ENCODE measurements at regions not wholly inside any gene's neighbourhood (a gene's known extent, or its start where the extent isn't known, plus 50 kb on each side); places are given as distances from the start of the nearest gene placed in this dataset.

GRCh38 chr5:155353231-155353630 lies 339.7 kb downstream of the KIF4B start:
- Mint-ChIP-seq H3K36me3 (ENCODE audit: low read depth) (no peaks in the 10 kb centered on the region), H3K4me1 (no peaks in the 10 kb centered on the region)

GRCh38 chr5:155366096-155366495 lies 352.5 kb downstream of the KIF4B start:
- Mint-ChIP-seq H3K27ac (no peak overlapping the region), H3K4me3 (no peak overlapping the region), H3K4me1 (no peaks in the 10 kb centered on the region), H3K36me3 (ENCODE audit: low read depth) (no peaks in the 10 kb centered on the region), H3K27me3 (no peaks in the 10 kb centered on the region)
- ATAC-seq = no peak
- no peak for DNase-seq
- no peaks in the 10 kb centered on the region for H3K9me3 ChIP-seq (ENCODE audit: control insufficient read depth, low read length, poor library complexity, severe bottlenecking)

More at GRCh38 chr5:155353231-155353630, 339.7 kb downstream of the KIF4B start:
- no peak overlapping the region for H3K27ac Mint-ChIP-seq
- DNase-seq (no peak), ATAC-seq (no peak)
- H3K27me3 Mint-ChIP-seq = no peaks in the 10 kb centered on the region
- H3K4me3 Mint-ChIP-seq = no peak overlapping the region
- no peaks in the 10 kb centered on the region for H3K9me3 ChIP-seq (ENCODE audit: control insufficient read depth, low read length, poor library complexity, severe bottlenecking)

- ATAC-seq = no peak
- H3K4me3 Mint-ChIP-seq = no peak overlapping the region
- no peaks in the 10 kb centered on the region for H3K9me3 ChIP-seq (ENCODE audit: control insufficient read depth, low read length, poor library complexity, severe bottlenecking)
- H3K27ac Mint-ChIP-seq = no peak overlapping the region
- no peaks in the 10 kb centered on the region for H3K4me1 Mint-ChIP-seq
- no peaks in the 10 kb centered on the region for H3K36me3 Mint-ChIP-seq (ENCODE audit: low read depth)
- no peak for DNase-seq
- H3K27me3 Mint-ChIP-seq = no peaks in the 10 kb centered on the region
Measured at GRCh38 chr5:155367841-155368240, 354.3 kb downstream of the KIF4B start.

GRCh38 chr5:155368490-155368889 lies 354.9 kb downstream of the KIF4B start:
- no peaks in the 10 kb centered on the region for H3K9me3 ChIP-seq (ENCODE audit: control insufficient read depth, low read length, poor library complexity, severe bottlenecking)
- Mint-ChIP-seq H3K4me1 (no peaks in the 10 kb centered on the region), H3K27ac (no peak overlapping the region), H3K36me3 (ENCODE audit: low read depth) (no peaks in the 10 kb centered on the region), H3K27me3 (no peaks in the 10 kb centered on the region), H3K4me3 (no peak overlapping the region)
- no peak for ATAC-seq
- no peak for DNase-seq

GRCh38 chr5:155380480-155380879 lies 366.9 kb downstream of the KIF4B start:
- ATAC-seq (no peak), DNase-seq (no peak)
- Mint-ChIP-seq H3K4me3 (no peak overlapping the region), H3K4me1 (no peaks in the 10 kb centered on the region), H3K27me3 (no peaks in the 10 kb centered on the region), H3K36me3 (ENCODE audit: low read depth) (no peaks in the 10 kb centered on the region), H3K27ac (no peak overlapping the region)
- H3K9me3 ChIP-seq (ENCODE audit: control insufficient read depth, low read length, poor library complexity, severe bottlenecking) = no peaks in the 10 kb centered on the region

- Mint-ChIP-seq H3K36me3 (ENCODE audit: low read depth) (no peaks in the 10 kb centered on the region), H3K4me3 (no peak overlapping the region), H3K4me1 (no peaks in the 10 kb centered on the region), H3K27ac (no peak overlapping the region), H3K27me3 (no peaks in the 10 kb centered on the region)
- H3K9me3 ChIP-seq (ENCODE audit: control insufficient read depth, low read length, poor library complexity, severe bottlenecking) = no peaks in the 10 kb centered on the region
- no peak for DNase-seq
- no peak for ATAC-seq
Measured at GRCh38 chr5:155381654-155382053, 368.1 kb downstream of the KIF4B start.

- ATAC-seq = no peak
Measured at GRCh38 chr5:155389498-155389897, 375.9 kb downstream of the KIF4B start.

GRCh38 chr5:155394727-155395126 lies 381.2 kb downstream of the KIF4B start:
- no peaks in the 10 kb centered on the region for H3K9me3 ChIP-seq (ENCODE audit: control insufficient read depth, low read length, poor library complexity, severe bottlenecking)
- Mint-ChIP-seq H3K36me3 (ENCODE audit: low read depth) (no peaks in the 10 kb centered on the region), H3K4me3 (no peak overlapping the region), H3K4me1 (no peaks in the 10 kb centered on the region), H3K27ac (no peak overlapping the region), H3K27me3 (no peaks in the 10 kb centered on the region)
- DNase-seq = no peak
- ATAC-seq = no peak

More at GRCh38 chr5:155389498-155389897, 375.9 kb downstream of the KIF4B start:
- no peaks in the 10 kb centered on the region for H3K9me3 ChIP-seq (ENCODE audit: control insufficient read depth, low read length, poor library complexity, severe bottlenecking)
- H3K36me3 Mint-ChIP-seq (ENCODE audit: low read depth) = no peaks in the 10 kb centered on the region
- no peak overlapping the region for H3K4me3 Mint-ChIP-seq
- DNase-seq = no peak
- no peaks in the 10 kb centered on the region for H3K27me3 Mint-ChIP-seq
- H3K4me1 Mint-ChIP-seq = no peaks in the 10 kb centered on the region
- no peak overlapping the region for H3K27ac Mint-ChIP-seq

- H3K9me3 ChIP-seq (ENCODE audit: control insufficient read depth, low read length, poor library complexity, severe bottlenecking) = no peaks in the 10 kb centered on the region
- no peaks in the 10 kb centered on the region for H3K27me3 Mint-ChIP-seq
- H3K4me3 Mint-ChIP-seq = no peak overlapping the region
- DNase-seq (no peak), ATAC-seq (no peak)
- no peaks in the 10 kb centered on the region for H3K4me1 Mint-ChIP-seq
- no peaks in the 10 kb centered on the region for H3K36me3 Mint-ChIP-seq (ENCODE audit: low read depth)
- H3K27ac Mint-ChIP-seq = no peak overlapping the region
Measured at GRCh38 chr5:155402927-155403640, 389.5 kb downstream of the KIF4B start.

- Mint-ChIP-seq H3K27me3 (no peaks in the 10 kb centered on the region), H3K4me3 (no peak overlapping the region), H3K36me3 (ENCODE audit: low read depth) (no peaks in the 10 kb centered on the region), H3K27ac (no peak overlapping the region), H3K4me1 (no peaks in the 10 kb centered on the region)
- no peaks in the 10 kb centered on the region for H3K9me3 ChIP-seq (ENCODE audit: control insufficient read depth, low read length, poor library complexity, severe bottlenecking)
- DNase-seq = no peak
- no peak for ATAC-seq
Measured at GRCh38 chr5:155406815-155407214, 393.3 kb downstream of the KIF4B start.

- H3K4me1 Mint-ChIP-seq = no peaks in the 10 kb centered on the region
- H3K27me3 Mint-ChIP-seq = no peaks in the 10 kb centered on the region
- DNase-seq (no peak), ATAC-seq (no peak)
- no peak overlapping the region for H3K4me3 Mint-ChIP-seq
- H3K9me3 ChIP-seq (ENCODE audit: control insufficient read depth, low read length, poor library complexity, severe bottlenecking) = no peaks in the 10 kb centered on the region
- no peak overlapping the region for H3K27ac Mint-ChIP-seq
- no peaks in the 10 kb centered on the region for H3K36me3 Mint-ChIP-seq (ENCODE audit: low read depth)
Measured at GRCh38 chr5:155408465-155408864, 394.9 kb downstream of the KIF4B start.

GRCh38 chr5:155416765-155417164 lies 403.2 kb downstream of the KIF4B start:
- Mint-ChIP-seq H3K4me3 (no peak overlapping the region), H3K36me3 (ENCODE audit: low read depth) (no peaks in the 10 kb centered on the region), H3K4me1 (no peaks in the 10 kb centered on the region), H3K27me3 (no peaks in the 10 kb centered on the region), H3K27ac (no peak overlapping the region)
- no peaks in the 10 kb centered on the region for H3K9me3 ChIP-seq (ENCODE audit: control insufficient read depth, low read length, poor library complexity, severe bottlenecking)
- no peak for ATAC-seq
- DNase-seq = no peak

GRCh38 chr5:155418960-155419579 lies 405.5 kb downstream of the KIF4B start:
- Mint-ChIP-seq H3K27ac (no peak overlapping the region), H3K4me3 (no peak overlapping the region), H3K27me3 (no peaks in the 10 kb centered on the region), H3K36me3 (ENCODE audit: low read depth) (no peaks in the 10 kb centered on the region), H3K4me1 (no peaks in the 10 kb centered on the region)
- DNase-seq = no peak
- H3K9me3 ChIP-seq (ENCODE audit: control insufficient read depth, low read length, poor library complexity, severe bottlenecking) = no peaks in the 10 kb centered on the region
- no peak for ATAC-seq

GRCh38 chr5:155430192-155430591 lies 416.6 kb downstream of the KIF4B start:
- ATAC-seq (no peak), DNase-seq (no peak)
- H3K9me3 ChIP-seq (ENCODE audit: control insufficient read depth, low read length, poor library complexity, severe bottlenecking) = no peaks in the 10 kb centered on the region
- no peaks in the 10 kb centered on the region for H3K4me1 Mint-ChIP-seq
- no peaks in the 10 kb centered on the region for H3K36me3 Mint-ChIP-seq (ENCODE audit: low read depth)
- no peaks in the 10 kb centered on the region for H3K27me3 Mint-ChIP-seq
- no peak overlapping the region for H3K27ac Mint-ChIP-seq
- H3K4me3 Mint-ChIP-seq = no peak overlapping the region
